ENCODE measurements at regions not wholly inside any gene's neighbourhood (a gene's known extent, or its start where the extent isn't known, plus 50 kb on each side); places are given as distances from the start of the nearest gene placed in this dataset.
A peak's percentile ranks its signal among the peaks of the same experiment; 100 is the strongest.

DNA sequence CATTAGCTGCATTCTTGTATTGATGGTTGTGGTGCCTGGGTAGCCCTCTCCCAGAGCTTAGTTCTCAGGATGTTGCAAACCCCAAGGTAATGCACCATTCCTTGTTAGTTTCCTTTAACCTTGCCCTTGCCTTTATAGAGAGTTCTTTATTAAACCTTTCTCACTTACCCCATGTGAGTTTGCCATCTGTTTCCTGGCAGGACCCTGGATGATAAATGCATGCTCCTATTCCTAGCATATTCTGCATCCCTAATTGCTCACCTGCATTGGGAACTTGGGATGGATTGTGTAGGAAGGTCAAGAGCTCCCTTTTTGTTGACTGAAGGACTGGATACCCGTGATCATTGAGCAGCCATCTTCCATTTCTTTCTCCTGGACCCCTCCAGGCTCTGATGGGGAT lies 59.9 kb upstream of the AP1S2 start:
- no peak for DNase-seq

DNA sequence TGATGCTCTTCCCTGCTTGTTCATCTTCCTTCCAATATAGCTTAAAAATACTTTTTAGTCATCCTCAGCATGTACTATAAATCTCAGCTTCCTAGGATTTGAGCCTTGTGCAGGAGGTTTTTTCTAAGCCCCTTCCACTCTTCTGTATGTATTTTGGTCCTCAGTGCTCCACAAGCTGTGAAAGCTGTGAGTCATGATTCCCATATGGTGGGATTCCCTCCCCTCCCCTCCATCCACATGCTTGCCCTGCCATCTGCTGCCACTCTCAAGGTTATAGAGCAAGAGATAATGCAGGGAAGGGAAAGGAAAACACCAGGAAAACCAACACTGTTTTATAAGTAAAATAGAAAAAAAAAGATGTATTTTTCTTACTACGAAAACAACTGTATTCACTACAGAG lies 58.5 kb upstream of the AP1S2 start:
- no peak for DNase-seq

DNA sequence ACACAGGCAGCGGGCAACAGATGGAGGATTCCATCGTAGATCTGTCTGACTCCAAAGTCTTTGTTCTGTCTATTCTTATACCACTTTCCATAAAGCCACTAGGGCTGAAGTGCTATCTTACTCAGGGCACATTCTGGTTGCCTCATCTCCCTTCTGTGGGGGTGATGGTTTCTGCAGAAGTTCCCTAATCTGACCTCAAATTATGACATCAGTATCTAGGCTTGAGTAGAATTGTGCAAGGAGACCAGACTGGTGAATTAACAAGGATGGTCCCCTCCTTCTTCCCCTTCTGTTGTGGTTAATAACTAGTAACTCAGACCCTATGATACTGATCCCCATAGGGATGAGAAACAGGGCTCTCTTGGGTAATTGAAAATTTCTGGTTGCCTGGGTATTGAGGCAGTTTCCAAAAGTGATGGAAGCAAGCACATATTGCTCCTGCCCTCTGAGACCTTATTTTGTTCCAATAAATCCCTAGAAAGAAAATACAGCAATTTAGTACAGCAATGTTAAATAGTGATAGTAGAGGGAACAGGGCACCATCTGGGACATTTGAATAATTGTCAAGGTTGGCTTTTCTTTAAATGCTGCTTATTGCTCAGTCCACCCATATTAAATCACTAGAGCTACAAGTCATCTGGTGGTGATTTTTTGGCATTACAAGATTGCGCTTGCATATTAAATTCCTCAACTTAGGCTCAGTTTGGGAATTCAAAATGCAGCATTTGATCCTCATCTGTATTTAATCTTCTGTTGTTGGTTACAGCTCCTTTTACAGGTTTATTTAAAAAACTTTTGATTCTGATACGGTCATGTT lies 57.3 kb upstream of the AP1S2 start:
- DNase-seq, result no peak

DNA sequence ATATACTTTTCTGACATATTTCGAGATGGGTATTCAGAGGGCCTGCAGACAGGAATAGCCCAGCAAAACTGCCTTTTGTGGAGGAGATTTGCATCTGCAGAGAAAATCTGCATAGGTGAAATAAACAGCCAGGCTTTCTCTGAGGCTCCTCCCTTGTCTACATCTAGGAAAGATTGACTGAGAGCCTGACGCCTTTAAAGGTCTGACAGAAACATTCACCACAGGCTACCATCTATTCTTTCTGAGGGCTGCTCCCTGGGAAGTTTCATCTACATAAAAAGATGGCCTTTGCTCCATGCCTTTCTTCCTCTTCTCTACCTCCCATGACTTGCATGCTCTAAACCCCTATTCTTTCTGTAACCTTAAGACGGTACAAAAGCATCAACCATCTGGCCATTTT lies 55.0 kb upstream of the AP1S2 start:
- DNase-seq, result no peak

DNA sequence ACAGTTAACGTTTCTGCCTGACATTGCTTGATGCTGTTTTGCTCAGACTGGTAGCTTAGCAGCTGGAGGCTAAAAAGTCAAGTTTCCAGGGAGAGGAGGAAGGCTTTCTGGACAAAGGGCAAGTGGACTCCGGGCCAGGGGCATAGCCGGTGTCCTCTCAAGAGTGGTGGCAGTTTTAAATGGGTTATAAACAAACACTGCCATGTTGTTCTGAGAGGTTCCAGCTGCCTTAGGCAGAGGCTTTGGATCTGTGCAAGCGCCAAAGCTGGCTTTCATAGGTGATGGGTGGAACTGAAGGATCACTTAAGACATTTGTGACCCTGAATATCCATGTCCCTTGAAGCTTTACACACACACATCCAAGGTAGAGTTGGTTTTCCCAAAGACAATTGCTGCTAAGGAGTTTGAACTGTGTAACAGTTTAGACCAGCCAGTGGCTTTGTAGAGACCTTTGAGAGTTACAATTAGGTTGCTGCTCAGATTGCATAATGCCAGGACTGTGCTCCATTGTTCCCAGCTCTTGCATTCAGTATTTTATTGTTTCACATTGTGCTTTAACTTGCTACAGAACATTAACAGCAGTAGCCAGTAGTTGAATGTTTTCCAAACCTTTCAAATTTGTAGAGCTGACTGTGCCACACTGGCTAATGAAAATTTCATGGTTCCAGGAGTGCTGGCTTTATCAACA lies 54.1 kb upstream of the AP1S2 start:
- DNase-seq, result peak; percentile 37

DNA sequence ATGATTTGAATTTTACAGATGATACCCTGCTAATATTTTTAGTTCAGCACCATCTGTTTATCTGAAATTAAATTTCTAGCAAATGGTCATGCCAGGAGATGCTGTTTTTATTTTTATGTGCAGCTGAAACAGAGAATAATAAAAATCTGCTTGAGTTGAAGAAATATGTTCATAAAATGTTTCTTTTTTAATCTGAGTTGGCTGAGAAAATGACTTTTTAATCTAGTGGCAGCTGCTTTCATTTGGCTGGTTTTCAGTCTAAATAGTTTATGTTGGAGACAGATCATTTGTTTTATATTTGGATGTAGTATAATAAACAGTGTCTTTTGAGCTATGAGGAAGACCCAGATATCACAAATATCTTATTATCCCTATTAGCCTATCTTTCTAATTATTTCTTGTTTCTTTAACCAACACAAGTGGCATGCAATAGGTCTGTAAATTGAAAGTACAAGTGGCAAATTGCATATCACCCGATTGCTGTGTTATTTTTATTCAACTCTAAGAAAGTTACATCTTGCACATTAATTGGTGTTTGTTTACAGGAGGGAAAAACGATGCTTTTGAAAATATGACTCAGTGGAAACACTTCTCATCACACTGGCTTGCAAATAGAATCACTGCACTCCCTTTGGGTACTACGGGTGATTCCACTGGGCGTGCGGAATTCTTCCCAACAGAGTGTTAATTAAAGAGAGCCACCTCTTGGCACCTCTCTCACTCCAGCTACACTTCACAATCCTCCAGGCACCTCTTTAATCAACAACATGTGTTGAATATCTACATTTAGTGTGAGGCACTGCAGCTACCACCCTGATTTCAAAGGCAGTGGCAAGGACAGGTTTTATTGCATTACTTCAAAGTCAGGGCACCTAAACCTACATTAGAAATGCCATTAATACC lies 51.7 kb upstream of the AP1S2 start:
- no peak for DNase-seq
